HFFc6 (cell line): ENCODE measurements at regions not wholly inside any gene's neighbourhood (a gene's known extent, or its start where the extent isn't known, plus 50 kb on each side); places are given as distances from the start of the nearest gene placed in this dataset.
"Not testable (repeated sequence)": the region's sequence is repeated elsewhere in the genome, so short reads cannot be mapped to it uniquely, and the experiment has no call there.

Experiments used
- DNase-seq: peaks from one replicate; pipeline ENCODE4 v3.0.0-alpha.2; 2018
- H3K27ac Mint-ChIP-seq: 2 replicates; pipeline ENCODE4 v1.8.0; 2020; ENCODE audit warnings: mild to moderate bottlenecking, mixed read lengths
- H3K27me3 Mint-ChIP-seq: 2 replicates; pipeline ENCODE4 v1.8.0; 2021; ENCODE audit warnings: mild to moderate bottlenecking, moderate library complexity, mixed read lengths; ENCODE audit not compliant: insufficient read depth
- H3K36me3 Mint-ChIP-seq: 2 replicates; pipeline ENCODE4 v1.8.0; 2021; ENCODE audit warnings: low read depth, mixed read lengths
- H3K4me1 Mint-ChIP-seq: 2 replicates; pipeline ENCODE4 v1.8.0; 2020; ENCODE audit warnings: low read depth, mixed read lengths
- H3K4me3 Mint-ChIP-seq: 2 replicates; pipeline ENCODE4 v1.8.0; 2020; ENCODE audit warnings: mild to moderate bottlenecking, moderate library complexity, mixed read lengths
- H3K9me3 Mint-ChIP-seq: 2 replicates; pipeline ENCODE4 v1.8.0; 2020; ENCODE audit warnings: mild to moderate bottlenecking, mixed read lengths
- CTCF ChIP-seq: fragments of 200-600 bp; sonication (generic); IDR thresholded peaks from 2 replicates; pipeline ENCODE4 v1.5.0; 2021; ENCODE audit warnings: antibody characterized with exemption, mild to moderate bottlenecking

- Mint-ChIP-seq H3K27me3 (no peaks in the 10 kb centered on the region), H3K4me3 (no peak overlapping the region), H3K36me3 (no peaks in the 10 kb centered on the region), H3K27ac (no peak overlapping the region), H3K4me1 (no peaks in the 10 kb centered on the region), H3K9me3 (peaks cover 5% of the 10 kb centered on the region)
- DNase-seq = no peak
- no peak for TF ChIP-seq CTCF
These were observed 176.6 kb downstream of the PYDC2 start for GRCh38 chr3:191637611-191638010.

GRCh38 chr3:191641789-191642188 is 180.8 kb downstream of the PYDC2 start:
- no peak overlapping the region for H3K27ac Mint-ChIP-seq
- H3K36me3 Mint-ChIP-seq = no peaks in the 10 kb centered on the region
- peaks cover 1% of the 10 kb centered on the region; the same call in 1 of the 2 replicates for H3K27me3 Mint-ChIP-seq
- H3K9me3 Mint-ChIP-seq = peaks cover 23% of the 10 kb centered on the region
- TF ChIP-seq CTCF = no peak
- no peak for DNase-seq
- H3K4me3 Mint-ChIP-seq = no peak overlapping the region
- no peaks in the 10 kb centered on the region for H3K4me1 Mint-ChIP-seq

- H3K4me3 Mint-ChIP-seq = no peak overlapping the region
- H3K36me3 Mint-ChIP-seq = no peaks in the 10 kb centered on the region
- peaks cover 1% of the 10 kb centered on the region; the same call in 1 of the 2 replicates for H3K27me3 Mint-ChIP-seq
- H3K9me3 Mint-ChIP-seq = peaks cover 29% of the 10 kb centered on the region
- DNase-seq = no peak
- H3K27ac Mint-ChIP-seq = no peak overlapping the region
- no peaks in the 10 kb centered on the region for H3K4me1 Mint-ChIP-seq
- no peak for TF ChIP-seq CTCF
These were observed 183.3 kb downstream of the PYDC2 start for GRCh38 chr3:191644291-191644690.

GRCh38 chr3:191646242-191646641 is 185.3 kb downstream of the PYDC2 start:
- Mint-ChIP-seq H3K4me1 (no peaks in the 10 kb centered on the region), H3K36me3 (peaks cover 3% of the 10 kb centered on the region), H3K27me3 (peaks cover 1% of the 10 kb centered on the region; the same call in 1 of the 2 replicates), H3K4me3 (no peak overlapping the region), H3K27ac (no peak overlapping the region), H3K9me3 (peaks cover 33% of the 10 kb centered on the region)
- DNase-seq = no peak
- no peak for TF ChIP-seq CTCF

GRCh38 chr3:191648787-191649186 is 187.8 kb downstream of the PYDC2 start:
- DNase-seq = no peak
- H3K27me3 Mint-ChIP-seq = peaks cover 1% of the 10 kb centered on the region; the same call in 1 of the 2 replicates
- no peak for TF ChIP-seq CTCF
- H3K36me3 Mint-ChIP-seq = peaks cover 6% of the 10 kb centered on the region
- no peak overlapping the region for H3K27ac Mint-ChIP-seq
- H3K4me1 Mint-ChIP-seq = no peaks in the 10 kb centered on the region
- peaks cover 32% of the 10 kb centered on the region for H3K9me3 Mint-ChIP-seq
- no peak overlapping the region for H3K4me3 Mint-ChIP-seq

- Mint-ChIP-seq H3K27ac (no peak overlapping the region), H3K36me3 (peaks cover 6% of the 10 kb centered on the region), H3K4me1 (no peaks in the 10 kb centered on the region), H3K27me3 (peaks cover 4% of the 10 kb centered on the region; the same call in 1 of the 2 replicates), H3K9me3 (peaks cover 31% of the 10 kb centered on the region), H3K4me3 (no peak overlapping the region)
- DNase-seq = no peak
- no peak for TF ChIP-seq CTCF
These were observed 188.7 kb downstream of the PYDC2 start for GRCh38 chr3:191649626-191650025.

- not testable (repeated sequence) for H3K27me3 Mint-ChIP-seq, H3K4me1 Mint-ChIP-seq, DNase-seq, H3K27ac Mint-ChIP-seq, H3K36me3 Mint-ChIP-seq, H3K4me3 Mint-ChIP-seq
- peaks cover 15% of the 10 kb centered on the region for H3K9me3 Mint-ChIP-seq
These were observed 197.9 kb downstream of the PYDC2 start for GRCh38 chr3:191658781-191659419.

- not testable (repeated sequence) for H3K4me1 Mint-ChIP-seq, H3K36me3 Mint-ChIP-seq, H3K27me3 Mint-ChIP-seq, H3K4me3 Mint-ChIP-seq, DNase-seq, H3K27ac Mint-ChIP-seq
- peaks cover 10% of the 10 kb centered on the region for H3K9me3 Mint-ChIP-seq
These were observed 201.2 kb downstream of the PYDC2 start for GRCh38 chr3:191662150-191662549.
